ENCODE measurements at regions not wholly inside any gene's neighbourhood (a gene's known extent, or its start where the extent isn't known, plus 50 kb on each side); places are given as distances from the start of the nearest gene placed in this dataset.

- intact Hi-C loops (cut with DNase I), result no loop called here
- no peak for ATAC-seq (ENCODE audit: low FRiP score)
- Histone ChIP-seq H3K9me3 (ENCODE audit: control insufficient read depth, low read length) (no peaks in the 10 kb centered on the region), H3K36me3 (ENCODE audit: control insufficient read depth in 1 of 2, insufficient read depth in 2 of 2, low read length in 1 of 2) (no peaks in the 10 kb centered on the region), H3K4me1 (ENCODE audit: control insufficient read depth in 1 of 2, insufficient read depth in 2 of 2, low read length in 2 of 2) (no peaks in the 10 kb centered on the region), H3K27ac (ENCODE audit: low read depth in 1 of 2, low read length in 2 of 2) (no peak overlapping the region), H3K4me3 (ENCODE audit: low read length in 2 of 2) (no peak overlapping the region), H3K27me3 (ENCODE audit: control insufficient read depth in 1 of 2, insufficient read depth in 2 of 2, low read length in 1 of 2) (peaks cover 0 to 1% of the 10 kb centered on the region in 2 donors)
- no peak for DNase-seq
- WGBS, 2 donors, result 57 to 64% methylated on average over 3 of the region's 3 CpGs
Observed at GRCh38 chr20:39097889-39098288, 135.7 kb downstream of the DHX35 start.

DNA sequence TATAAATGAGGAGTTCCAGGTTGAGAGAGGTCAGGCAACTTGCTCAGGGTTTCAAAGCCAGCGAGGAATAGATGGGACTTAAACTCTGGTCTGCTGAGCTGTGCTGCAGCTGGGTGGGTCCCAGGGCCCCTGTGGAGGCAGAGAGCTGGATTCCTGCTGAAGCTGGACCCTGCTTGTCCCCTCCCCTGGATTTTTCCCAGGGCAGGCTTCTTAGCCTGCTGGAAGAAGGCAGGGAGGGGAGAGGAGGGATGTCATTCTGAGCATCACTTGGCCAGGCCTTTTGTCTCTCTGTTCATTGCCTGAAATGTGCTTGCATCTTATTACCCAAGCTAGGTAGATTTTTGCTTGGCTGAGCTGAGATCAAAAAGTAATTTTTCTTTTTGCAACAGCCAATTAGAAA, 133.7 kb downstream of the DHX35 start:
- DNase-seq, result no peak
- peaks cover 0 to 1% of the 10 kb centered on the region in 2 donors for H3K27me3 ChIP-seq (ENCODE audit: control insufficient read depth in 1 of 2, insufficient read depth in 2 of 2, low read length in 1 of 2)
- intact Hi-C loops (cut with DNase I), result no loop called here

GRCh38 chr20:39094391-39094790, 132.2 kb downstream of the DHX35 start:
- no peak for DNase-seq
- Histone ChIP-seq H3K4me3 (ENCODE audit: low read length in 2 of 2) (no peak overlapping the region), H3K27ac (ENCODE audit: low read depth in 1 of 2, low read length in 2 of 2) (no peak overlapping the region), H3K27me3 (ENCODE audit: control insufficient read depth in 1 of 2, insufficient read depth in 2 of 2, low read length in 1 of 2) (no peaks in the 10 kb centered on the region), H3K4me1 (ENCODE audit: control insufficient read depth in 1 of 2, insufficient read depth in 2 of 2, low read length in 2 of 2) (no peaks in the 10 kb centered on the region), H3K9me3 (ENCODE audit: control insufficient read depth, low read length) (peaks cover 1% of the 10 kb centered on the region), H3K36me3 (ENCODE audit: control insufficient read depth in 1 of 2, insufficient read depth in 2 of 2, low read length in 1 of 2) (no peaks in the 10 kb centered on the region)
- peak; percentile 28 for ATAC-seq (ENCODE audit: low FRiP score)
- intact Hi-C loops (cut with DNase I), result no loop called here
- WGBS, 2 donors, result 83 to 87% methylated on average over 1 of the region's 1 CpG

More for the DNA sequence above, 133.7 kb downstream of the DHX35 start:
- no peak for ATAC-seq (ENCODE audit: low FRiP score)
- Histone ChIP-seq H3K27ac (ENCODE audit: low read depth in 1 of 2, low read length in 2 of 2) (no peak overlapping the region), H3K4me1 (ENCODE audit: control insufficient read depth in 1 of 2, insufficient read depth in 2 of 2, low read length in 2 of 2) (no peaks in the 10 kb centered on the region), H3K9me3 (ENCODE audit: control insufficient read depth, low read length) (peaks cover 1% of the 10 kb centered on the region), H3K4me3 (ENCODE audit: low read length in 2 of 2) (no peak overlapping the region), H3K36me3 (ENCODE audit: control insufficient read depth in 1 of 2, insufficient read depth in 2 of 2, low read length in 1 of 2) (no peaks in the 10 kb centered on the region)
- 89 to 95% methylated on average over 1 of the region's 1 CpG for WGBS, 2 donors

DNA sequence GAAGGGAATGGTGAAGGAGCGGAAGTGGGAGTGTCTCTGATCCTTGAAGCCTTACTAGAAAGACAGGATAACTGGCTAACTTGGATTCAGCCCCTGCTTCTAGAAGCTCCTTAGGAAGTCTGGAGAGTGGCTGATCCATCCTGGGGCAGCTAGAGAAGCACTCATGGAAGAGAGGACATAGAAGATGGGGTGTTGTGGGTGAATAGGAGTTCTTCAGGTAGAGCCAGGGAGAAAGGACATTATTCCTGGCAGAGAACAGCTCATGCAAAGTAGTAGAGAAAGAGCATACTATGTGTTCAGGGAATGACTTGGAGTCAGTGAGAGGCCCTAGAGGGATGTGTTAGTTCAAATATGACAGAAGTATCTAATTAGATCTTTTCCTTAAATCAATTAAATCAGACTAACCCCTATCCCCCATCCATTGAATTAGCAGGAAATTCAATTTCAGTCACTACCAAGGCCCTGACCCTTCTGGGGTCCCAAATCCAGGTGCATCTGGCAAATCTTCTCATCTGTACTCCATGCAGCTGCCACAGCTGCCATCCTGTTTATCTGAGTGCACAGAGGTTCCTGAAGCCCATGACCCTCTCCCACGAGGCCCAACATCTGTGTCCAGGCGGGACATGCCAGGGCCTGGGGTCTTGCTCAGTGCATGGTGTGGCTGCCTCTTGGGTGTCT, 130.7 kb downstream of the DHX35 start:
- H3K9me3 ChIP-seq (ENCODE audit: control insufficient read depth, low read length), result peaks cover 1% of the 10 kb centered on the region
- intact Hi-C loops (cut with DNase I), result no loop called here
- no peak for DNase-seq
- H3K27ac ChIP-seq (ENCODE audit: low read depth in 1 of 2, low read length in 2 of 2), result no peak overlapping the region
- no peak for ATAC-seq (ENCODE audit: low FRiP score)
- no peaks in the 10 kb centered on the region for H3K27me3 ChIP-seq (ENCODE audit: control insufficient read depth in 1 of 2, insufficient read depth in 2 of 2, low read length in 1 of 2)
- H3K36me3 ChIP-seq (ENCODE audit: control insufficient read depth in 1 of 2, insufficient read depth in 2 of 2, low read length in 1 of 2), result no peaks in the 10 kb centered on the region
- no peak overlapping the region for H3K4me3 ChIP-seq (ENCODE audit: low read length in 2 of 2)
- WGBS, 2 donors, result 76 to 90% methylated on average over 3 of the region's 3 CpGs
- H3K4me1 ChIP-seq (ENCODE audit: control insufficient read depth in 1 of 2, insufficient read depth in 2 of 2, low read length in 2 of 2), result no peaks in the 10 kb centered on the region

- Histone ChIP-seq H3K36me3 (ENCODE audit: control insufficient read depth in 1 of 2, insufficient read depth in 2 of 2, low read length in 1 of 2) (no peaks in the 10 kb centered on the region), H3K27me3 (ENCODE audit: control insufficient read depth in 1 of 2, insufficient read depth in 2 of 2, low read length in 1 of 2) (no peaks in the 10 kb centered on the region), H3K4me3 (ENCODE audit: low read length in 2 of 2) (no peak overlapping the region), H3K27ac (ENCODE audit: low read depth in 1 of 2, low read length in 2 of 2) (no peak overlapping the region), H3K9me3 (ENCODE audit: control insufficient read depth, low read length) (peaks cover 2% of the 10 kb centered on the region), H3K4me1 (ENCODE audit: control insufficient read depth in 1 of 2, insufficient read depth in 2 of 2, low read length in 2 of 2) (no peaks in the 10 kb centered on the region)
- ATAC-seq (ENCODE audit: low FRiP score) (no peak), DNase-seq (no peak)
- 14 to 16% methylated on average over 5 of the region's 5 CpGs for WGBS, 2 donors
- intact Hi-C loops (cut with DNase I), result no loop called here
Observed at GRCh38 chr20:39090906-39091305, 128.8 kb downstream of the DHX35 start.

DNA sequence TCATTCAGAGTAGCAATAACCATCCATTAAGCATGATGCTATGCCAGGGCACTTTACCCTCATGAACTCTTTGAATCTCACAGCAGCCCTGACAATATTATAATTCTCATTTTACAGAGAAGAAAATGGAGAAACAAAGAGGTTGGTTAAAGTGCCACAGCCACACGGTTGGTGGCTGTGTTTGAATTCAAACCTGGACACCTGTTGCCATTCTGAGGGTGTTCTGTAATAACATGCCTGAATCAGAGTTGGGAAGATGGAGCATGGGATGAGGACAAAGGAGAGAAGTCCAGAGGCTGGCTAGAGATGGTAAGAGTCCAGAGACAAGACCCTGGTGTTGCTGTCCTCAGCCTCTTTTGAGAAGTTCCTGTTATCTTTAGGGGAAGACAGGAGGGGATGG, 127.7 kb downstream of the DHX35 start:
- ATAC-seq (ENCODE audit: low FRiP score) (no peak), DNase-seq (no peak)
- 39 to 61% methylated on average over 1 of the region's 1 CpG for WGBS, 2 donors
- no peak overlapping the region for H3K27ac ChIP-seq (ENCODE audit: low read depth in 1 of 2, low read length in 2 of 2)
- H3K4me3 ChIP-seq (ENCODE audit: low read length in 2 of 2), result no peak overlapping the region
- no peaks in the 10 kb centered on the region for H3K27me3 ChIP-seq (ENCODE audit: control insufficient read depth in 1 of 2, insufficient read depth in 2 of 2, low read length in 1 of 2)
- intact Hi-C loops (cut with DNase I), result no loop called here
- peaks cover 6% of the 10 kb centered on the region for H3K9me3 ChIP-seq (ENCODE audit: control insufficient read depth, low read length)
- H3K36me3 ChIP-seq (ENCODE audit: control insufficient read depth in 1 of 2, insufficient read depth in 2 of 2, low read length in 1 of 2), result no peaks in the 10 kb centered on the region
- no peaks in the 10 kb centered on the region for H3K4me1 ChIP-seq (ENCODE audit: control insufficient read depth in 1 of 2, insufficient read depth in 2 of 2, low read length in 2 of 2)
